ENCODE measurements at regions not wholly inside any gene's neighbourhood (a gene's known extent, or its start where the extent isn't known, plus 50 kb on each side); places are given as distances from the start of the nearest gene placed in this dataset.

DNA sequence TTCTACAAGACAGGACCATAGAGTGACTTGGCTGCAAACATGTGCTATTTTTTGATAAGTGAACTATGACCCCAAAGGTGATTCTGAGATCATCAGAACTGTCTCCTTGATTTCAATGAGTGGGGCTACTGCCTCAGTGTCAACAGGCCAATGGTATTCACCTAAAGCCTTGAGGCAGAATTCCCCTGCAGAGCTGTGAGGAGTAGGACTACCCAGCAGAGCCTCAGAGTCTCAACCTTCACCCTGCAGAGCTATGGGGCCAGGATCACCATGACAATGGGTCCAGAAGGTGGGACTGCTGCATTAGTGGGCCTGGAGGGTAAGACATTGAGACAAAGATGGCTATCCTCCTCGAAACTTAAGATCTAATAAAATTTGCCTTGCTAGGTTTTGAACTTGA lies 1668.2 kb upstream of the SLC39A10 start:
- TF ChIP-seq, protein P1, sequence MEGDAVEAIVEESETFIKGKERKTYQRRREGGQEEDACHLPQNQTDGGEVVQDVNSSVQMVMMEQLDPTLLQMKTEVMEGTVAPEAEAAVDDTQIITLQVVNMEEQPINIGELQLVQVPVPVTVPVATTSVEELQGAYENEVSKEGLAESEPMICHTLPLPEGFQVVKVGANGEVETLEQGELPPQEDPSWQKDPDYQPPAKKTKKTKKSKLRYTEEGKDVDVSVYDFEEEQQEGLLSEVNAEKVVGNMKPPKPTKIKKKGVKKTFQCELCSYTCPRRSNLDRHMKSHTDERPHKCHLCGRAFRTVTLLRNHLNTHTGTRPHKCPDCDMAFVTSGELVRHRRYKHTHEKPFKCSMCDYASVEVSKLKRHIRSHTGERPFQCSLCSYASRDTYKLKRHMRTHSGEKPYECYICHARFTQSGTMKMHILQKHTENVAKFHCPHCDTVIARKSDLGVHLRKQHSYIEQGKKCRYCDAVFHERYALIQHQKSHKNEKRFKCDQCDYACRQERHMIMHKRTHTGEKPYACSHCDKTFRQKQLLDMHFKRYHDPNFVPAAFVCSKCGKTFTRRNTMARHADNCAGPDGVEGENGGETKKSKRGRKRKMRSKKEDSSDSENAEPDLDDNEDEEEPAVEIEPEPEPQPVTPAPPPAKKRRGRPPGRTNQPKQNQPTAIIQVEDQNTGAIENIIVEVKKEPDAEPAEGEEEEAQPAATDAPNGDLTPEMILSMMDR (conservative IDR thresholded peaks at IDR 0.05; ENCODE audit: low read length) = no peak
- no peak for TF ChIP-seq EZH2phosphoT487 (IDR thresholded peaks at IDR 0.05; ENCODE audit: borderline replicate concordance, low read depth, low read length)
